Prostate gland (tissue), 2 donors: ENCODE measurements at regions not wholly inside any gene's neighbourhood (a gene's known extent, or its start where the extent isn't known, plus 50 kb on each side); places are given as distances from the start of the nearest gene placed in this dataset.

Experiments
- POLR2A ChIP-seq: fragments of 450-650 bp; IDR thresholded peaks from one replicate; pipeline ENCODE4 v1.6.1; 2016; ENCODE audit warnings: antibody characterized with exemption, mild to moderate bottlenecking
- POLR2AphosphoS5 ChIP-seq: sonication (generic); formaldehyde crosslinking; IDR thresholded peaks from one replicate; pipeline ENCODE4 v1.6.1; 2017; ENCODE audit warnings: antibody characterized with exemption
- TF ChIP-seq, protein P1 (sequence below), 4 experiments: fragments of 200-600 bp in 2 of 4; fragments of 450-650 bp in 2 of 4; sonication (generic) in 2 of 4; IDR thresholded peaks; 1 replicate in 3 of 4; 2 replicates in 1 of 4; pipeline ENCODE4 v1.5.1; 2016 to 2019; ENCODE audit warnings: antibody characterized with exemption in 4 of 4, mild to moderate bottlenecking in 2 of 4, moderate library complexity in 2 of 4

DNA sequence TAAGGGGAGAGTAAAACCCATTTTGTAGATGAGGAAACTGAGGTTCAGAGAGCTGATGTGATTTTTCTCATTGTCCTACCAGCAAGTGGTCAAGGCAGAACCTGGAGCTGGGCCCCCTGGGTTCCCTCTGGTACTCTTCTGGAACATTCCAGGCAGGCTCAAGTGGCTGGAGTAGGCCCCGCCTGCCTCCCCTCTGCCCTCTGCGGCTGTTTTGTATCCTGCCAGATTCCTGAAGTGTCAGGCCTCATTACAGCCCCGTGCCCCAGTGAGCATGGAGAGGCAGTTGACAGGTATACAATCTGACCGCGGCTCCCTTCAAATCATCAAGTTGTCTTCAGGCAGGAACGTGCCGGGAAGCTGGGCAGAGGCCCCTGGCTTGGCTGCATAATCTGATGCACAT, 94.6 kb upstream of the CD82 start:
- no peak for TF ChIP-seq POLR2A
- TF ChIP-seq, protein P1, sequence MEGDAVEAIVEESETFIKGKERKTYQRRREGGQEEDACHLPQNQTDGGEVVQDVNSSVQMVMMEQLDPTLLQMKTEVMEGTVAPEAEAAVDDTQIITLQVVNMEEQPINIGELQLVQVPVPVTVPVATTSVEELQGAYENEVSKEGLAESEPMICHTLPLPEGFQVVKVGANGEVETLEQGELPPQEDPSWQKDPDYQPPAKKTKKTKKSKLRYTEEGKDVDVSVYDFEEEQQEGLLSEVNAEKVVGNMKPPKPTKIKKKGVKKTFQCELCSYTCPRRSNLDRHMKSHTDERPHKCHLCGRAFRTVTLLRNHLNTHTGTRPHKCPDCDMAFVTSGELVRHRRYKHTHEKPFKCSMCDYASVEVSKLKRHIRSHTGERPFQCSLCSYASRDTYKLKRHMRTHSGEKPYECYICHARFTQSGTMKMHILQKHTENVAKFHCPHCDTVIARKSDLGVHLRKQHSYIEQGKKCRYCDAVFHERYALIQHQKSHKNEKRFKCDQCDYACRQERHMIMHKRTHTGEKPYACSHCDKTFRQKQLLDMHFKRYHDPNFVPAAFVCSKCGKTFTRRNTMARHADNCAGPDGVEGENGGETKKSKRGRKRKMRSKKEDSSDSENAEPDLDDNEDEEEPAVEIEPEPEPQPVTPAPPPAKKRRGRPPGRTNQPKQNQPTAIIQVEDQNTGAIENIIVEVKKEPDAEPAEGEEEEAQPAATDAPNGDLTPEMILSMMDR (IDR thresholded peaks at IDR 0.05): no peak
- TF ChIP-seq POLR2AphosphoS5: no peak
